PFSK-1 (cell line): ENCODE measurements at regions not wholly inside any gene's neighbourhood (a gene's known extent, or its start where the extent isn't known, plus 50 kb on each side); places are given as distances from the start of the nearest gene placed in this dataset.

Source experiments
- TAF1 ChIP-seq: IDR thresholded peaks from 2 replicates; pipeline ENCODE4 v1.6.1; 2012; ENCODE audit warnings: low read length, control low read depth, borderline replicate concordance; ENCODE audit not compliant: insufficient read depth
- TF ChIP-seq, protein P1 (sequence below), 2 experiments: IDR thresholded peaks; 2 replicates each; pipeline versions ENCODE4 v1.6.1 to v1.8.0; 2011 to 2012; ENCODE audit warnings: low read depth in 2 of 2, low read length in 2 of 2, control low read depth in 1 of 2, inconsistent platforms in 1 of 2, mild to moderate bottlenecking in 1 of 2, moderate library complexity in 1 of 2; ENCODE audit not compliant: insufficient read depth in 1 of 2

DNA sequence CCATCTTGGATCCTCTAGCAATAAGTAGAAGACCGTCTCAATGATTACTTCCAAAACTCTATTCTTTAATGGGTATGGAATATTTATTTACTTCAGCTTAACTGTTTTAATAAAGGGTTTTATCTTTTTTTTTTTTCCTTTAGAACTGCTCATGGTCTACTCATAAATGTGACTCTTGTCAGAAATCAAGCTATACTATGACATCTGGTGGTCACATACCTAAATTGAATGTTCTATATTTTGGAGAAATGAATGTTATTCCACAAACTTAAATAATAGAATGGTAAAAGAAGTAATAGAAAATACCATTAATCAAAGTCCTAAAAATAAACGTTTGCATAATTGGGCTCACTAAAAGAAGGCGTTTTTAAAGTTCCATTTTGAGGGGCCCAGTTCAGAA lies 131.2 kb upstream of the PLCXD3 start:
- TF ChIP-seq, protein P1, sequence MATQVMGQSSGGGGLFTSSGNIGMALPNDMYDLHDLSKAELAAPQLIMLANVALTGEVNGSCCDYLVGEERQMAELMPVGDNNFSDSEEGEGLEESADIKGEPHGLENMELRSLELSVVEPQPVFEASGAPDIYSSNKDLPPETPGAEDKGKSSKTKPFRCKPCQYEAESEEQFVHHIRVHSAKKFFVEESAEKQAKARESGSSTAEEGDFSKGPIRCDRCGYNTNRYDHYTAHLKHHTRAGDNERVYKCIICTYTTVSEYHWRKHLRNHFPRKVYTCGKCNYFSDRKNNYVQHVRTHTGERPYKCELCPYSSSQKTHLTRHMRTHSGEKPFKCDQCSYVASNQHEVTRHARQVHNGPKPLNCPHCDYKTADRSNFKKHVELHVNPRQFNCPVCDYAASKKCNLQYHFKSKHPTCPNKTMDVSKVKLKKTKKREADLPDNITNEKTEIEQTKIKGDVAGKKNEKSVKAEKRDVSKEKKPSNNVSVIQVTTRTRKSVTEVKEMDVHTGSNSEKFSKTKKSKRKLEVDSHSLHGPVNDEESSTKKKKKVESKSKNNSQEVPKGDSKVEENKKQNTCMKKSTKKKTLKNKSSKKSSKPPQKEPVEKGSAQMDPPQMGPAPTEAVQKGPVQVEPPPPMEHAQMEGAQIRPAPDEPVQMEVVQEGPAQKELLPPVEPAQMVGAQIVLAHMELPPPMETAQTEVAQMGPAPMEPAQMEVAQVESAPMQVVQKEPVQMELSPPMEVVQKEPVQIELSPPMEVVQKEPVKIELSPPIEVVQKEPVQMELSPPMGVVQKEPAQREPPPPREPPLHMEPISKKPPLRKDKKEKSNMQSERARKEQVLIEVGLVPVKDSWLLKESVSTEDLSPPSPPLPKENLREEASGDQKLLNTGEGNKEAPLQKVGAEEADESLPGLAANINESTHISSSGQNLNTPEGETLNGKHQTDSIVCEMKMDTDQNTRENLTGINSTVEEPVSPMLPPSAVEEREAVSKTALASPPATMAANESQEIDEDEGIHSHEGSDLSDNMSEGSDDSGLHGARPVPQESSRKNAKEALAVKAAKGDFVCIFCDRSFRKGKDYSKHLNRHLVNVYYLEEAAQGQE (IDR thresholded peaks at IDR 0.05; ENCODE audit: insufficient read depth in 1 of 2, low read depth in 2 of 2, low read length in 2 of 2): no peak
- no peak for TF ChIP-seq TAF1
